ENCODE measurements at regions not wholly inside any gene's neighbourhood (a gene's known extent, or its start where the extent isn't known, plus 50 kb on each side); places are given as distances from the start of the nearest gene placed in this dataset.
"Not testable (repeated sequence)": the region's sequence is repeated elsewhere in the genome, so short reads cannot be mapped to it uniquely, and the experiment has no call there.

- 80 to 84% (median 82%) methylated on average over 4 of the region's 4 CpGs for WGBS, 4 donors
- DNase-seq (no peak), ATAC-seq (no peak)
- no peak overlapping the region for H3K27ac ChIP-seq
- no peak overlapping the region for H3K4me3 ChIP-seq
- intact Hi-C loops (cut with DNase I) = no loop called here
- no peaks in the 10 kb centered on the region for H3K4me1 ChIP-seq
- TF ChIP-seq POLR2A (IDR thresholded peaks at IDR 0.05) = no peak
- H3K36me3 ChIP-seq = no peaks in the 10 kb centered on the region
- no peaks in the 10 kb centered on the region for H3K27me3 ChIP-seq
- H3K9me3 ChIP-seq = no peaks in the 10 kb centered on the region
Measured at GRCh38 chr20:54727490-54727889, 252.1 kb downstream of the DOK5 start.

GRCh38 chr20:54726687-54727300 is 251.4 kb downstream of the DOK5 start:
- 59 to 63% (median 59%) methylated on average over 6 of the region's 6 CpGs for WGBS, 4 donors
- H3K4me3 ChIP-seq = no peak overlapping the region
- H3K27me3 ChIP-seq = no peaks in the 10 kb centered on the region
- no peaks in the 10 kb centered on the region for H3K9me3 ChIP-seq
- H3K4me1 ChIP-seq = no peaks in the 10 kb centered on the region
- TF ChIP-seq CTCF (IDR thresholded peaks at IDR 0.05) (peak in 1 of 12 donors; percentile 18), POLR2A (IDR thresholded peaks at IDR 0.05) (no peak)
- peak in 1 of 4 donors; percentile 28 for ATAC-seq
- no peak overlapping the region for H3K27ac ChIP-seq
- no peaks in the 10 kb centered on the region for H3K36me3 ChIP-seq
- intact Hi-C loops (cut with DNase I) = no loop called here
- no peak for DNase-seq

- H3K27me3 ChIP-seq; DNase-seq; H3K9me3 ChIP-seq; H3K36me3 ChIP-seq; H3K4me1 ChIP-seq; H3K4me3 ChIP-seq; ATAC-seq; H3K27ac ChIP-seq; intact Hi-C loops (cut with DNase I): not testable (repeated sequence)
- 75 to 83% (median 78%) methylated on average over 2 of the region's 2 CpGs for WGBS, 4 donors
Measured at GRCh38 chr20:54725266-54725665, 249.9 kb downstream of the DOK5 start.

GRCh38 chr20:54723723-54724122 is 248.3 kb downstream of the DOK5 start:
- WGBS, 4 donors = 94 to 99% (median 97%) methylated on average over 1 of the region's 1 CpG
- no peak overlapping the region for H3K4me3 ChIP-seq
- TF ChIP-seq POLR2A (IDR thresholded peaks at IDR 0.05) (no peak), CTCF (IDR thresholded peaks at IDR 0.05) (no peak)
- intact Hi-C loops (cut with DNase I) = no loop called here
- no peaks in the 10 kb centered on the region for H3K27me3 ChIP-seq
- H3K9me3 ChIP-seq = no peaks in the 10 kb centered on the region
- no peak for ATAC-seq
- H3K27ac ChIP-seq = no peak overlapping the region
- DNase-seq = no peak
- no peaks in the 10 kb centered on the region for H3K36me3 ChIP-seq
- H3K4me1 ChIP-seq = no peaks in the 10 kb centered on the region

GRCh38 chr20:54717983-54718382 is 242.6 kb downstream of the DOK5 start:
- no peaks in the 10 kb centered on the region for H3K36me3 ChIP-seq
- no peaks in the 10 kb centered on the region for H3K9me3 ChIP-seq
- no peak for DNase-seq
- H3K27ac ChIP-seq = no peak overlapping the region
- intact Hi-C loops (cut with DNase I) = no loop called here
- H3K4me3 ChIP-seq = no peak overlapping the region
- H3K27me3 ChIP-seq = no peaks in the 10 kb centered on the region
- WGBS, 4 donors = 58 to 66% (median 64%) methylated on average over 3 of the region's 3 CpGs
- no peaks in the 10 kb centered on the region for H3K4me1 ChIP-seq
- no peak for ATAC-seq
- TF ChIP-seq POLR2A (IDR thresholded peaks at IDR 0.05) = no peak
- TF ChIP-seq CTCF (IDR thresholded peaks at IDR 0.05) = no peak
